Spleen (tissue), 7 donors: ENCODE measurements at regions not wholly inside any gene's neighbourhood (a gene's known extent, or its start where the extent isn't known, plus 50 kb on each side); places are given as distances from the start of the nearest gene placed in this dataset.

ENCODE experiments used
- POLR2AphosphoS5 ChIP-seq, 3 donors: sonication (generic); formaldehyde crosslinking; IDR thresholded peaks; one replicate each; pipeline ENCODE4 v1.5.1; 2017; ENCODE audit warnings: antibody characterized with exemption in 3 of 3
- TF ChIP-seq, protein P1 (sequence below), 11 experiments: fragments of 200-600 bp in 7 of 11; fragments of 450-650 bp in 4 of 11; sonication (generic) in 4 of 11; IDR thresholded peaks in 8 of 11; conservative IDR thresholded peaks in 3 of 11; 1 replicate in 7 of 11; 2 replicates in 4 of 11; pipeline versions ENCODE4 v1.4.0 to v1.8.0; 2016 to 2021; ENCODE audit warnings: antibody characterized with exemption in 11 of 11, inconsistent platforms in 4 of 11, mild to moderate bottlenecking in 1 of 11
- donor health status: DM: no; HTN: no; CAD: no; lungs with moderate emphysema.
- donor health status: DM: no; HTN: no; CAD: no.
- donor health status: DM: no; HTN: no; CAD: no.

DNA sequence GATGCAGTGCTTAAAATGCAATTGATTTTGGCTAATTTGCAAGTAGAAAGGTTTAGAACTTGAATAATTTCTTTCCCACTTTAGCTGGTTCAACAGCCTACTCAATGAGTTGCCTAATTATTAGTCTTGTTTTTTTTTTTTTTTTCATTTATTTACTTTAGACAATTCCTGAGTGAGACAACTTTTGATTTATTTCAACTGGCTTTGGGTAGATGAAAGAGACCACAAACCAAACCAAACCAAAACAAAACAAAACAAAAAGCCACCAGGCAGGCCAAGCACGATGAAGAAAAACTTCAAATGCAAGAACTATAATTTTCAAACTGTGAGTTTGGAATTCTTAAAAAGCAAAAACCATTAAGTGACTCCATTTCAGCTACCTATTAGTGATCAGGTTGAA, 469.9 kb downstream of the GBE1 start:
- TF ChIP-seq POLR2AphosphoS5 (IDR thresholded peaks at IDR 0.05): no peak
- TF ChIP-seq, protein P1, sequence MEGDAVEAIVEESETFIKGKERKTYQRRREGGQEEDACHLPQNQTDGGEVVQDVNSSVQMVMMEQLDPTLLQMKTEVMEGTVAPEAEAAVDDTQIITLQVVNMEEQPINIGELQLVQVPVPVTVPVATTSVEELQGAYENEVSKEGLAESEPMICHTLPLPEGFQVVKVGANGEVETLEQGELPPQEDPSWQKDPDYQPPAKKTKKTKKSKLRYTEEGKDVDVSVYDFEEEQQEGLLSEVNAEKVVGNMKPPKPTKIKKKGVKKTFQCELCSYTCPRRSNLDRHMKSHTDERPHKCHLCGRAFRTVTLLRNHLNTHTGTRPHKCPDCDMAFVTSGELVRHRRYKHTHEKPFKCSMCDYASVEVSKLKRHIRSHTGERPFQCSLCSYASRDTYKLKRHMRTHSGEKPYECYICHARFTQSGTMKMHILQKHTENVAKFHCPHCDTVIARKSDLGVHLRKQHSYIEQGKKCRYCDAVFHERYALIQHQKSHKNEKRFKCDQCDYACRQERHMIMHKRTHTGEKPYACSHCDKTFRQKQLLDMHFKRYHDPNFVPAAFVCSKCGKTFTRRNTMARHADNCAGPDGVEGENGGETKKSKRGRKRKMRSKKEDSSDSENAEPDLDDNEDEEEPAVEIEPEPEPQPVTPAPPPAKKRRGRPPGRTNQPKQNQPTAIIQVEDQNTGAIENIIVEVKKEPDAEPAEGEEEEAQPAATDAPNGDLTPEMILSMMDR (IDR thresholded peaks at IDR 0.05 in 8 of 11, conservative IDR thresholded peaks at IDR 0.05 in 3 of 11): no peak
